GM23248 (cell line): ENCODE measurements at regions not wholly inside any gene's neighbourhood (a gene's known extent, or its start where the extent isn't known, plus 50 kb on each side); places are given as distances from the start of the nearest gene placed in this dataset.

ENCODE experiments used
- DNase-seq: peaks from one replicate; pipeline ENCODE4 v3.0.0-alpha.2; 2015
- H2AFZ ChIP-seq: fragments of 200-600 bp; sonication (generic); 2 replicates; pipeline ENCODE4 v1.6.1; 2016; ENCODE audit warnings: antibody characterized with exemption
- H3F3A ChIP-seq: fragments of 200-600 bp; sonication (generic); 2 replicates; pipeline ENCODE4 v1.6.1; 2016; ENCODE audit warnings: mild to moderate bottlenecking, antibody characterized with exemption, mixed run types; ENCODE audit not compliant: insufficient read depth
- H3K27ac ChIP-seq: fragments of 200-600 bp; sonication (generic); 2 replicates; pipeline ENCODE4 v1.5.1; 2016; ENCODE audit warnings: mild to moderate bottlenecking
- H3K27me3 ChIP-seq: fragments of 200-600 bp; sonication (generic); replicated peaks from 2 replicates; pipeline ENCODE4 v1.6.1; 2016; ENCODE audit warnings: mild to moderate bottlenecking; ENCODE audit not compliant: insufficient read depth
- H3K36me3 ChIP-seq: fragments of 200-600 bp; sonication (generic); 2 replicates; pipeline ENCODE4 v1.6.1; 2016; ENCODE audit warnings: low read depth, mild to moderate bottlenecking
- H3K4me1 ChIP-seq: fragments of 200-600 bp; sonication (generic); 2 replicates; pipeline ENCODE4 v1.6.1; 2016; ENCODE audit warnings: mild to moderate bottlenecking; ENCODE audit not compliant: insufficient read depth
- H3K4me2 ChIP-seq: fragments of 200-600 bp; sonication (generic); one replicate; pipeline ENCODE4 v1.6.1; 2016; ENCODE audit warnings: mild to moderate bottlenecking; ENCODE audit not compliant: unreplicated experiment
- H3K4me3 ChIP-seq: fragments of 200-600 bp; sonication (generic); 2 replicates; pipeline ENCODE4 v1.5.1; 2016; ENCODE audit warnings: mild to moderate bottlenecking
- H3K79me2 ChIP-seq: fragments of 200-600 bp; sonication (generic); 2 replicates; pipeline ENCODE4 v1.6.1; 2016; ENCODE audit warnings: mild to moderate bottlenecking; ENCODE audit not compliant: insufficient read depth
- H3K9ac ChIP-seq: fragments of 200-600 bp; sonication (generic); 2 replicates; pipeline ENCODE4 v1.6.1; 2016; ENCODE audit warnings: mild to moderate bottlenecking
- H3K9me2 ChIP-seq: fragments of 200-600 bp; sonication (generic); 2 replicates; pipeline ENCODE4 v1.6.1; 2016; ENCODE audit warnings: mixed run types, mild to moderate bottlenecking, moderate library complexity; ENCODE audit not compliant: insufficient read depth
- H3K9me3 ChIP-seq: fragments of 200-600 bp; sonication (generic); one replicate; pipeline ENCODE4 v1.6.1; 2017; ENCODE audit warnings: low read depth
- H4K20me1 ChIP-seq: fragments of 200-600 bp; sonication (generic); 2 replicates; pipeline ENCODE4 v1.6.0; 2016; ENCODE audit not compliant: insufficient read depth
- EZH2 ChIP-seq: fragments of 200-600 bp; sonication (generic); IDR thresholded peaks from 2 replicates; pipeline ENCODE4 v1.6.1; 2018; ENCODE audit warnings: antibody characterized with exemption, mild to moderate bottlenecking; ENCODE audit not compliant: insufficient read depth, poor library complexity, severe bottlenecking
- EZH2phosphoT487 ChIP-seq: fragments of 200-600 bp; sonication (generic); IDR thresholded peaks from 2 replicates; pipeline ENCODE4 v1.6.1; 2018; ENCODE audit warnings: antibody characterized with exemption, moderate library complexity, mild to moderate bottlenecking, low read depth; ENCODE audit not compliant: insufficient read depth
- WGBS, 2 experiments: methylation state at CpG; one replicate each; pipeline ENCODE4 v1.1.6; 2015 to 2017; ENCODE audit warnings: low lambda C conversion rate in 2 of 2, low coverage in 1 of 2; ENCODE audit errors: missing lambda C conversion rate in 2 of 2; 5-methylcytosine and 5-hydroxymethylcytosine counted together
- in situ Hi-C: fragments of 300-500 bp; cut with MboI; formaldehyde crosslinking; loops from 2 replicates; pipeline ENCODE4 v1.15.0; 2020

GRCh38 chr5:41670854-41671479 is 160.6 kb upstream of the PLCXD3 start:
- WGBS, 2 experiments: 23% methylated on average over 2 of the region's 2 CpGs
- Histone ChIP-seq H2AFZ (no peak overlapping the region), H3K4me2 (no peak overlapping the region), H3K36me3 (no peaks in the 10 kb centered on the region), H3K9me2 (no peaks in the 10 kb centered on the region), H3K4me3 (no peak overlapping the region), H3F3A (no peaks in the 10 kb centered on the region), H4K20me1 (no peaks in the 10 kb centered on the region), H3K4me1 (no peaks in the 10 kb centered on the region), H3K9me3 (no peaks in the 10 kb centered on the region), H3K9ac (no peak overlapping the region), H3K79me2 (no peaks in the 10 kb centered on the region), H3K27me3 (peaks cover 15% of the 10 kb centered on the region; the same call in 1 of the 2 replicates), H3K27ac (no peak overlapping the region)
- no peak for DNase-seq
- TF ChIP-seq EZH2 (no peak), EZH2phosphoT487 (no peak)
- in situ Hi-C loops: no loop called here

- H3K79me2 ChIP-seq: no peaks in the 10 kb centered on the region
- TF ChIP-seq EZH2phosphoT487 (no peak), EZH2 (no peak)
- no peaks in the 10 kb centered on the region for H3K36me3 ChIP-seq
- H3K27ac ChIP-seq: no peak overlapping the region
- peaks cover 15% of the 10 kb centered on the region; the same call in 1 of the 2 replicates for H3K27me3 ChIP-seq
- no peak overlapping the region for H3K4me2 ChIP-seq
- no peak for DNase-seq
- H3K4me3 ChIP-seq: no peak overlapping the region
- 57 to 65% methylated on average over 3 of the region's 3 CpGs for WGBS, 2 experiments
- no peaks in the 10 kb centered on the region for H3K9me3 ChIP-seq
- no peak overlapping the region for H2AFZ ChIP-seq
- H3K4me1 ChIP-seq: no peaks in the 10 kb centered on the region
- H3K9me2 ChIP-seq: no peaks in the 10 kb centered on the region
- no peaks in the 10 kb centered on the region for H4K20me1 ChIP-seq
- no peaks in the 10 kb centered on the region for H3F3A ChIP-seq
- H3K9ac ChIP-seq: no peak overlapping the region
- in situ Hi-C loops: no loop called here
These were observed 159.8 kb upstream of the PLCXD3 start for GRCh38 chr5:41670216-41670615.

GRCh38 chr5:41661254-41661653 is 150.9 kb upstream of the PLCXD3 start:
- no peaks in the 10 kb centered on the region for H3K27me3 ChIP-seq
- no peaks in the 10 kb centered on the region for H3K36me3 ChIP-seq
- in situ Hi-C loops: no loop called here
- TF ChIP-seq EZH2phosphoT487 (no peak), EZH2 (no peak)
- no peak overlapping the region for H3K27ac ChIP-seq
- no peak overlapping the region for H3K4me2 ChIP-seq
- DNase-seq: no peak
- H3K9me2 ChIP-seq: no peaks in the 10 kb centered on the region
- no peak overlapping the region for H3K4me3 ChIP-seq
- H3K9ac ChIP-seq: no peak overlapping the region
- H3K9me3 ChIP-seq: no peaks in the 10 kb centered on the region
- no peaks in the 10 kb centered on the region for H3F3A ChIP-seq
- WGBS, 2 experiments: 2 to 10% methylated on average over 3 of the region's 3 CpGs
- H3K79me2 ChIP-seq: no peaks in the 10 kb centered on the region
- no peak overlapping the region for H2AFZ ChIP-seq
- H4K20me1 ChIP-seq: no peaks in the 10 kb centered on the region
- H3K4me1 ChIP-seq: no peaks in the 10 kb centered on the region

GRCh38 chr5:41656597-41656996 is 146.2 kb upstream of the PLCXD3 start:
- Histone ChIP-seq H3K9me3 (no peaks in the 10 kb centered on the region), H3K27me3 (no peaks in the 10 kb centered on the region), H3K9ac (no peak overlapping the region), H3F3A (no peaks in the 10 kb centered on the region), H3K9me2 (no peaks in the 10 kb centered on the region), H4K20me1 (no peaks in the 10 kb centered on the region), H3K36me3 (no peaks in the 10 kb centered on the region), H3K79me2 (no peaks in the 10 kb centered on the region), H3K4me2 (no peak overlapping the region), H3K4me1 (no peaks in the 10 kb centered on the region), H2AFZ (no peak overlapping the region), H3K4me3 (no peak overlapping the region), H3K27ac (no peak overlapping the region)
- no peak for TF ChIP-seq EZH2phosphoT487
- no peak for TF ChIP-seq EZH2
- in situ Hi-C loops: no loop called here
- no peak for DNase-seq
- 71 to 87% methylated on average over 1 of the region's 1 CpG for WGBS, 2 experiments
